GM12874 (cell line): ENCODE measurements at regions not wholly inside any gene's neighbourhood (a gene's known extent, or its start where the extent isn't known, plus 50 kb on each side); places are given as distances from the start of the nearest gene placed in this dataset.

Experiments used
- TF ChIP-seq, protein P1 (sequence below): IDR thresholded peaks from 2 replicates; pipeline ENCODE4 v1.5.1; 2011; ENCODE audit warnings: low read depth, mild to moderate bottlenecking, control low read depth, low read length, moderate library complexity; ENCODE audit not compliant: insufficient read depth

DNA sequence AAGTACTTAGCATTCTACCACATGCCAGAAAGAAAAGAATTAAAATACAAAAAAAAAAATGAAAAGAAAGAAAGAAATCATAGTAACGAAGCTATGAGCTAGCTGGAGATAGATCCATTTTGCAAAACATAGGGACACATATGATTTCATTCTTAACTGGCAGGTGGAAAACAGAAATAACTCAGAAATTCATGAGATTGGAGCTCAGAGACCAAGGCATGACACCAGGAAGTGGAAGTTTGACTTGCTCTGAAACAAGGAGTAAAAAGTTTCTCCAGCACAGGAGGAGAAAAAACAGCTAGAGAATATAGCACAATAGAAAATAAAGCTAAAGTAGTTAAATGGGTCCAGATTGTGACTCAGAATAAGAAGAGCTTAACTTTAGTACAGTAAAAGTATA, 278.1 kb downstream of the ZEB2 start:
- TF ChIP-seq, protein P1, sequence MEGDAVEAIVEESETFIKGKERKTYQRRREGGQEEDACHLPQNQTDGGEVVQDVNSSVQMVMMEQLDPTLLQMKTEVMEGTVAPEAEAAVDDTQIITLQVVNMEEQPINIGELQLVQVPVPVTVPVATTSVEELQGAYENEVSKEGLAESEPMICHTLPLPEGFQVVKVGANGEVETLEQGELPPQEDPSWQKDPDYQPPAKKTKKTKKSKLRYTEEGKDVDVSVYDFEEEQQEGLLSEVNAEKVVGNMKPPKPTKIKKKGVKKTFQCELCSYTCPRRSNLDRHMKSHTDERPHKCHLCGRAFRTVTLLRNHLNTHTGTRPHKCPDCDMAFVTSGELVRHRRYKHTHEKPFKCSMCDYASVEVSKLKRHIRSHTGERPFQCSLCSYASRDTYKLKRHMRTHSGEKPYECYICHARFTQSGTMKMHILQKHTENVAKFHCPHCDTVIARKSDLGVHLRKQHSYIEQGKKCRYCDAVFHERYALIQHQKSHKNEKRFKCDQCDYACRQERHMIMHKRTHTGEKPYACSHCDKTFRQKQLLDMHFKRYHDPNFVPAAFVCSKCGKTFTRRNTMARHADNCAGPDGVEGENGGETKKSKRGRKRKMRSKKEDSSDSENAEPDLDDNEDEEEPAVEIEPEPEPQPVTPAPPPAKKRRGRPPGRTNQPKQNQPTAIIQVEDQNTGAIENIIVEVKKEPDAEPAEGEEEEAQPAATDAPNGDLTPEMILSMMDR = no peak

DNA sequence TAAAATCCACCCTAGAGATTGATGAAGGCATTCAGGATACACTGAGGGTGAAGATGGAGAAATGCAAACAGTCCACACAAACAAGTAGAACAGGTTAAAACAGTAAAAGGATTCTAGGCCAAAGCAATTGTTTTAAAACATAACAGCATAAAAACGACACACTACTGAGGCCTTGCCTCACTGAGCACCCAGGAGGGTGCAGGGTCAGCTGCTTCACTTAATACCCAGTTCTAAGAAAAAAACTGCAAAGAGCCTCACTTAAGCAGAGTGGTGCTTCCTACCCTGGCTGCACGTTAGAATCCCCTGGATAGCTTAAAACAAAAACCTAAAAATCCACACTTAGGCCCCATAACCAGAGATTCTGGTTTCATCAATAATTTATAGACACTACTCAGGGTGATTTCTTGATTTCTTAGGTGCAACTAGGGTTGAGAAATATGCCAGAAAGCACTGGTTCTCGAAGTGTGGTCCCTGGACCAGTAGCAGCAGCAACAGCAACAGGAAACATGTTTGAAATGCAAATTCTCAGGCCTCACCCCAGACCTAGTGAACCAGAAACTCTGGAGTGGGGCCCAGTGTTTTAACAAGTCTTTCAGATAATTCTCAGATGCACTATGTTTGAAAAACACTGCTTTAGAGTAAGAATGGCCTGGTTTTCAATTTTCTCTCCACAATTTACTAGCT, 279.1 kb downstream of the ZEB2 start:
- TF ChIP-seq, protein P1 = no peak

DNA sequence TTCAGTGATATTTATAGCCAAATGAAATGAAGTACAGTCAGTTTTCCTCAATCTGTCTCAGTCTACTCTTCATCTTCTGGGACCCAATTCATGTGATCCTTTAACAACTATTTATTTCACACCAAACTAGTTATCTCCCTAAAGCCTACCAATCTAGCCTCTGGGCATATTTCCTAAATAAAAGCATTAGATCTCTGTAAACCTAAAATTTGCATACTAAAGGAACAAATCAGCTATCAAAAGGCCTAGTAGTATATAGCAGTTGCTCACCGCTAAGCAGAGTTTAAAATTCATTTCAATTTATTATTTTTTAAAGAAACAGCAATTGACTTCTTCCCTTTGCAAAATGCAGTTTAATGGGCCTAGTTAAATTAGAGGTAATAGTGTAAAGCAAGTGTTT, 280.2 kb downstream of the ZEB2 start:
- TF ChIP-seq, protein P1 = no peak

DNA sequence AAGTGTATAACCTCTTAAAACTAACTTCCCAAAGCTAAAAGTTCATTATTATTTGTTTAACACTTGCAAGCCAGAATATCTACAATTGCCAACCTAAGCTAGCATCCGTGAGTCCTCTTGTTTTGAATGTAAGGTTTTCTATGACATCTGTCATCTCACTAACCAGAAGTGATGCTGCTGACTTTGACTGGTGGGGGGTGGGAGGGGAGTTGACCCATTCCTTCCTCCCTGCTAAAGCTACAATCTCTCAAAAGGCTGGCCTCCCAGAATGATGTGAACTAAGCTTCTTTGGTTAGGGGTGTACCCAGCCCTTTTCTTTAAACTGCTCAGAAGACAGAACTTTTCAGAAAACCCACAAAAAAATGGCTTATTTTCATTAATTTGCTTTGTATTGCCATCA, 280.6 kb downstream of the ZEB2 start:
- TF ChIP-seq, protein P1 = no peak

DNA sequence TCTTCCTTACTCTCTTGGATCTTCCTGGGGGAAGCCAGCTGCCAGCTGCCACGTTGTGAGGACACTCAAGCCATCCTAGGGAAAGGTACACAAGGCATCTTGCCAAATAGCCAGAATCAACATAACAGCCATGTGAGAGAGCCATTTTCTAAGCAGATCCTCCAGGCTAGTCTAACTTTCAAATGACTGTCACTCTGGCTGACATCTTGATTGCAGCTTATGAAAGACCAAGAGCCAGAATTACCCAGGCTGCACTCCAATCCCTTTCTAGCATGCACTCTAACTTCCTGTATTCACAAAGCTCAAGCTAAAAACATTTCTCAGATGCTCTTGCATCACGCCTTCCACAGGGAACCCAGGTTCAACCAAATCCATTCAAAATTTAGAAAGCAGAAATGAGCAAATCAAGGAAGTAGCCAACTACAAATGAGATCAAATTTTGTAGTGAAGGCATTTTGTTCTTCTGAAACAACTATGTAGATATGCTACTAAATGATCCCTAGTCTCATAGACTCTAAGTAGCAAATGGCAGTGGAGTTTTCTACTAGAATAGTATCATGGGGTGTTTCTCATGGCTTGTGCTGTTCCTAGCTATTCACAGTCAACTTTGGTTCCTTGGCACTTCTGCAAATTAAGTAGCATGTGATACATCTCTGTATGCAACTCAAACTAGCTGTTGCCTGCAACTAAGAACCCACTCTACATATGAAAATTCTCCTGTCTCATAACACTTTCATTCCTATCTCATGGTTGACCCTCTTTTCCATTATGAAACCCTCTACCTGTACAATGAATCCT, 281.9 kb downstream of the ZEB2 start:
- TF ChIP-seq, protein P1 = no peak

DNA sequence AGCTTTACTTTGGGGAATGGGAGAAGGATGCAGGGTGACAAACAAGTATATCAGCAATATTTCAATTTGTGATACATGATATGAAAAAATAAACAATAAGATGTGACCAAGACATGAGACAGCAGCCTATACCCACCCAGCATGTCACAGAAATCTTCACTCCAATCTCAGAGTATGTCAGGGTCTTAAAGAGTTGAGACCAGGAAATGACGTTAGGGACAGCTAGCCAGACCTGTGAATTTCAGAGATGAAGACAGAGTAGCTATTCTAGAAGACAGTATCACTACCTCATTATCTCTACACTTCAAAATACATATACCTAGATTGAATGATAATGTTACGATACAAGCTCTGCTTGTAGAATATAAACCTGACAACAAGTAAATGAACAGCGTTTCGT, 282.8 kb downstream of the ZEB2 start:
- TF ChIP-seq, protein P1 = no peak

DNA sequence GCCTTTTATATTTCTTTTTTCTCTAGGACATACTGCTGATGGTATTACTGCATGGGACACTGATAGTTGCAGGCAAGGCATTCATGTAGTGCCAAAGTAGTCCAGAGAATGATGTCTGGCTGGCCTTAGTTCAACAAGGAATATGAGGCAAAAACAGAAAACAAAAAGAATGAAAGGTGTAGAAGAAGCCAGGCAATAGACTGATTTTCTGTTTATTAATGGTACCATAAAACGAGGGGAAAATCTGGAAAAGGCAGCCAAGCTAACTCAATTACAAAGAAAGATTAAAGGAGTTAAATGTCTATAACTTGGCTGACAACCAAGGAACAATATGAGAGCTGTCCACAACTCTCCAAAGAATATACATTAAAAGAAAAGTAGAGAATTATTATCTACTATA, 284.9 kb downstream of the ZEB2 start:
- TF ChIP-seq, protein P1 = no peak
